ENCODE measurements at regions not wholly inside any gene's neighbourhood (a gene's known extent, or its start where the extent isn't known, plus 50 kb on each side); places are given as distances from the start of the nearest gene placed in this dataset.

DNA sequence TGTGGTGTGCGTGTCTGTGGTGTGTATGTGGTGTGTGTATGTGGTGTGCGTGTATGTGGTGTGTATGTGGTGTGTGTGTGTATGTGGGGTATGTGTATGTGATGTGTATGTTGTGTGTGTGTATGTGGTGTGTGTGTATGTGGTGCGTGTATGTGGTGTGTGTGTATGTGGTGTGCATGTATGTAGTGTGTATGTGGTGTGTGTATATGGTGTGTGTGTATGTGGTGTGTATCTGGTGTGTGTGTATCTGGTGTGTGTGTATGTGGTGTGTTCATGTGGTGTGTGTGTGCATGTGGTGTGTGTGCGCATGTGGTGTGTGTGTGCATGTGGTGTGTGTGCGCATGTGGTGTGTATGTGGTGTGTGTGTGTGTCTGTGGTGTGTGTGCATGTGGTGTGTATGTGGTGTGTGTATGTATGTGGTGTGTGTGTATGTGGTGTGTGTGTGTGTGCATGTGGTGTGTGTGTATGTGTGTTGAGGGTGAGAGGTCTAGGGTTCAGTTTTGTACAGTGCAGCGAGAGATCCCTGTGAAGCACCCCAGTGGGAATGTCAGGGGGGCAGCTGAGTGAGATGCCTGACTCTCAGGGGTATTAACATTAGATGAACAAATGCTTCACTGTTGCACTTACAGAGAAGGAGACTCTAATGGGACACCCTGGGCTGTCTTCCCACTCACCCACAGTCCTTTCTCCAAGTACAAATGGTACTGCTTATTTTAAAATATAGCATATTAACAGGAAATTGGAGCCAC is 61.3 kb upstream of the MEDAG start:
- no peaks in the 10 kb centered on the region for H3K27me3 ChIP-seq (replicated peaks; ENCODE audit: insufficient read depth)
- H3K4me3 ChIP-seq = no peak overlapping the region
- H3K4me1 ChIP-seq (replicated peaks) = no peaks in the 10 kb centered on the region
- WGBS = 93% methylated on average over 6 of the region's 6 CpGs
- H3K36me3 ChIP-seq = no peaks in the 10 kb centered on the region
- H3K9me3 ChIP-seq = no peaks in the 10 kb centered on the region
- intact Hi-C loops (cut with DNase I) = no loop called here
- DNase-seq (ENCODE audit: low spot score) = no peak
- TF ChIP-seq POLR2A (IDR thresholded peaks at IDR 0.05) = no peak
- TF ChIP-seq, protein P1, sequence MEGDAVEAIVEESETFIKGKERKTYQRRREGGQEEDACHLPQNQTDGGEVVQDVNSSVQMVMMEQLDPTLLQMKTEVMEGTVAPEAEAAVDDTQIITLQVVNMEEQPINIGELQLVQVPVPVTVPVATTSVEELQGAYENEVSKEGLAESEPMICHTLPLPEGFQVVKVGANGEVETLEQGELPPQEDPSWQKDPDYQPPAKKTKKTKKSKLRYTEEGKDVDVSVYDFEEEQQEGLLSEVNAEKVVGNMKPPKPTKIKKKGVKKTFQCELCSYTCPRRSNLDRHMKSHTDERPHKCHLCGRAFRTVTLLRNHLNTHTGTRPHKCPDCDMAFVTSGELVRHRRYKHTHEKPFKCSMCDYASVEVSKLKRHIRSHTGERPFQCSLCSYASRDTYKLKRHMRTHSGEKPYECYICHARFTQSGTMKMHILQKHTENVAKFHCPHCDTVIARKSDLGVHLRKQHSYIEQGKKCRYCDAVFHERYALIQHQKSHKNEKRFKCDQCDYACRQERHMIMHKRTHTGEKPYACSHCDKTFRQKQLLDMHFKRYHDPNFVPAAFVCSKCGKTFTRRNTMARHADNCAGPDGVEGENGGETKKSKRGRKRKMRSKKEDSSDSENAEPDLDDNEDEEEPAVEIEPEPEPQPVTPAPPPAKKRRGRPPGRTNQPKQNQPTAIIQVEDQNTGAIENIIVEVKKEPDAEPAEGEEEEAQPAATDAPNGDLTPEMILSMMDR (IDR thresholded peaks at IDR 0.05) = no peak
- no peak for TF ChIP-seq POLR2AphosphoS5 (IDR thresholded peaks at IDR 0.05)
- H3K27ac ChIP-seq = no peak overlapping the region

DNA sequence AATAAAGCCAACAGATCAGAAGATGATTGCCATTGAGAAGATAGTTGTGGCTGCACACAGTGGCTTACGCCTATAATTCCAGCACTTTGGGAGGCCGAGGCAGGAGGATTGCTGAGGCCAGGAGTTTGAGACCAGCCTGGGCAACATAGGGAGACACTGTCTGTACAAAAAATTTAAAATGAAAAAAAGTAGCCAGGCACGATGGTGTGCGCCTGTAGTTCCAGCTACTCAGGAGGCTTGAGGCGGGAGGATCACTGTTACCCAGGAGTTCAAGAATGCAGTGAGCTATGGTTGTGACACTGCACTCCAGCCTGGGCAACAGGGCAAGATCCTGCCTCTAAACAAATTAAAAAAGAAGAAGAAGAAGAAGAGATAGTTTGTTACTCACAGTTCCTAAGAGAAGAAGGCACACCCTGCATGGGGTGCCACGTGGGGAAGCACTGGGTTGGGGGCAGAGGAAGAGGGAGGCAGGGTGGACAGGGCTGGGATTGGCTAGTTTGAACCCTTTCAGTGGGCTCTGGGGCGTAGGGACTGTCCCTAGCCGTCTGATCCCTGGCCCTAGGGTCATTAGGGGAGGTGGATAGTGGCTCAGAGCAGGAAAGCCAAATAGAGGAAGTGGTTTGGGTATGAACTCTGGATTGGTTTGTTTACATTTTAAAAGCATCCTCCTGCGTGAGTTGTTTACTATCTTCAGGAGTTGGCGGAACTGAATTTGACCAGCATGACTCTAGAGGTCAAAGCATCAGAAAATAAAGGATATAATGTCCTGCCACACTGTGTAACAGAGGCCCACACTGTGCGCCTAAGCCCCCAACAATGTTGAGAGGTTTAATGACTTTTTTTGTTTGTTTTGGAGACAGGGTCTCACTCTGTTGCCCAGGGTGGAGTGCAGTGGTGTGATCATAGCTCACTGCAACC is 60.5 kb upstream of the MEDAG start:
- no peak overlapping the region for H3K27ac ChIP-seq
- TF ChIP-seq POLR2A (IDR thresholded peaks at IDR 0.05) = no peak
- TF ChIP-seq POLR2AphosphoS5 (IDR thresholded peaks at IDR 0.05) = no peak
- TF ChIP-seq, protein P1 (IDR thresholded peaks at IDR 0.05) = no peak
- intact Hi-C loops (cut with DNase I) = no loop called here

DNA sequence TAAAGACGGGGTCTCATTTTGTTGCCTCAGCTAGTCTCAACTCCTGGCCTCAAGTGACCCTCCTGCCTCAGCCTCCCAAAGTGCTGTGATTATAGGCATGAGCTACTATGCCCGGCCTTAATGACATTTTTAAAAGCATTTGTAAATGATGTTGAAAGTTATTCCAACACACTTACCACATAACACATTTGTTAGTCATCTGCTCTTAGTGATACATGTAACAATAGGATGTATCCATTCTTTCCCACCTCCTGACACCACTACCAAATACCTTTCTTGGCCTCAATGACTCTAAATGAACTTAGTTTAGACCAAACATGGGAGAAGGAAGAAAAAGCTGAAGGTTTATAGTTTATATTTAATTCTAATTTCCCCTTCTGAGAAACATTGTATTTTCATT is 59.8 kb upstream of the MEDAG start:
- DNase-seq (ENCODE audit: low spot score) = no peak

More for the DNA sequence above, 60.5 kb upstream of the MEDAG start:
- Histone ChIP-seq H3K4me1 (replicated peaks) (no peaks in the 10 kb centered on the region), H3K27me3 (replicated peaks; ENCODE audit: insufficient read depth) (no peaks in the 10 kb centered on the region), H3K9me3 (no peaks in the 10 kb centered on the region), H3K36me3 (no peaks in the 10 kb centered on the region), H3K4me3 (no peak overlapping the region)
- DNase-seq (ENCODE audit: low spot score) = no peak
- WGBS = 72% methylated on average over 11 of the region's 11 CpGs

DNA sequence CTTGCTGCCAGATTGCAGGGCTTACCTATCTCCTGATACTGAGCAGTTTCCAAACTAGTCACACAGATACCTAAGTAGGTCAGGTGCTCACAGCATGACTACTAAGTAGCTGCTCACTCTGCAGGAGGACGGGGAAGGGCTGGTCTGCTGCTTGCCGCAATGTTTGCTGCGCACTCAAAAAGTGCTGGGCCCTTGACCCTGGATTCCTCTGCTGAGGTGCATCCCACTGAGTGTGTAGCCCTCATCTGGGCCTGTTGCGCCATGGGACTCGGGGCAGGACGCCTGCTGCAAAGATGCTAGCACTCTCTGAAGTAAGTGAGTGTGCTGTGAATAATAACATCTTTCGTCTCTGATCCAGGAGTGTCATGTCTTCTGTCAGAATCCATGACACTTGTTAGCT is 59.2 kb upstream of the MEDAG start:
- WGBS = 90% methylated on average over 7 of the region's 7 CpGs
- TF ChIP-seq, protein P1 (IDR thresholded peaks at IDR 0.05) = no peak
- TF ChIP-seq POLR2A (IDR thresholded peaks at IDR 0.05) (no peak), POLR2AphosphoS5 (IDR thresholded peaks at IDR 0.05) (no peak)
- DNase-seq (ENCODE audit: low spot score) = no peak

More for the DNA sequence above, 59.8 kb upstream of the MEDAG start:
- intact Hi-C loops (cut with DNase I) = no loop called here
- Histone ChIP-seq H3K9me3 (no peaks in the 10 kb centered on the region), H3K27me3 (replicated peaks; ENCODE audit: insufficient read depth) (no peaks in the 10 kb centered on the region), H3K4me3 (no peak overlapping the region), H3K36me3 (no peaks in the 10 kb centered on the region), H3K4me1 (replicated peaks) (no peaks in the 10 kb centered on the region), H3K27ac (no peak overlapping the region)
- 81% methylated on average over 2 of the region's 2 CpGs for WGBS
- TF ChIP-seq POLR2A (IDR thresholded peaks at IDR 0.05) (no peak), POLR2AphosphoS5 (IDR thresholded peaks at IDR 0.05) (no peak)
- TF ChIP-seq, protein P1 (IDR thresholded peaks at IDR 0.05) = no peak

More for the DNA sequence above, 59.2 kb upstream of the MEDAG start:
- H3K27me3 ChIP-seq (replicated peaks; ENCODE audit: insufficient read depth) = no peaks in the 10 kb centered on the region
- H3K4me1 ChIP-seq (replicated peaks) = no peaks in the 10 kb centered on the region
- no peak overlapping the region for H3K27ac ChIP-seq
- no peaks in the 10 kb centered on the region for H3K36me3 ChIP-seq
- H3K4me3 ChIP-seq = no peak overlapping the region
- intact Hi-C loops (cut with DNase I) = no loop called here
- no peaks in the 10 kb centered on the region for H3K9me3 ChIP-seq
